Endometrial microvascular endothelial cells (primary cell): ENCODE measurements at regions not wholly inside any gene's neighbourhood (a gene's known extent, or its start where the extent isn't known, plus 50 kb on each side); places are given as distances from the start of the nearest gene placed in this dataset.
"Not testable (repeated sequence)": the region's sequence is repeated elsewhere in the genome, so short reads cannot be mapped to it uniquely, and the experiment has no call there.

Source experiments
- in situ Hi-C: cut with HindIII; loops from 2 replicates; pipeline ENCODE4 v1.10.0; 2017; ENCODE audit warnings: low sequenced_read_pairs, low pct_unique_long_range_greater_than_20kb; ENCODE audit errors: inconsistent ontology term

GRCh38 chr12:14199455-14200198 lies 165.9 kb upstream of the ATF7IP start:
- in situ Hi-C loops = no loop called here

- in situ Hi-C loops = no loop called here
Observed at GRCh38 chr12:14200598-14200997, 164.9 kb upstream of the ATF7IP start.

- in situ Hi-C loops = no loop called here
Observed at GRCh38 chr12:14201291-14201690, 164.2 kb upstream of the ATF7IP start.

GRCh38 chr12:14207905-14208551 lies 157.5 kb upstream of the ATF7IP start:
- in situ Hi-C loops = no loop called here

- in situ Hi-C loops = no loop called here
Observed at GRCh38 chr12:14211947-14212387, 153.5 kb upstream of the ATF7IP start.

- in situ Hi-C loops = no loop called here
Observed at GRCh38 chr12:14213542-14213941, 151.9 kb upstream of the ATF7IP start.

GRCh38 chr12:14214495-14214894 lies 151.0 kb upstream of the ATF7IP start:
- in situ Hi-C loops = no loop called here

GRCh38 chr12:14215949-14216348 lies 149.5 kb upstream of the ATF7IP start:
- in situ Hi-C loops = not testable (repeated sequence)

- in situ Hi-C loops = no loop called here
Observed at GRCh38 chr12:14216405-14217294, 148.8 kb upstream of the ATF7IP start.

GRCh38 chr12:14219156-14219555 lies 146.3 kb upstream of the ATF7IP start:
- in situ Hi-C loops = no loop called here

- in situ Hi-C loops = not testable (repeated sequence)
Observed at GRCh38 chr12:14219670-14220069, 145.8 kb upstream of the ATF7IP start.

GRCh38 chr12:14225064-14225463 lies 140.4 kb upstream of the ATF7IP start:
- in situ Hi-C loops = no loop called here

GRCh38 chr12:14235176-14235575 lies 130.3 kb upstream of the ATF7IP start:
- in situ Hi-C loops = not testable (repeated sequence)

GRCh38 chr12:14236641-14237040 lies 128.8 kb upstream of the ATF7IP start:
- in situ Hi-C loops = not testable (repeated sequence)

GRCh38 chr12:14238221-14238792 lies 127.2 kb upstream of the ATF7IP start:
- in situ Hi-C loops = no loop called here

GRCh38 chr12:14239350-14239934 lies 126.0 kb upstream of the ATF7IP start:
- in situ Hi-C loops = no loop called here

- in situ Hi-C loops = no loop called here
Observed at GRCh38 chr12:14239935-14240872, 125.3 kb upstream of the ATF7IP start.

- in situ Hi-C loops = no loop called here
Observed at GRCh38 chr12:14240873-14241220, 124.6 kb upstream of the ATF7IP start.
